SK-N-MC (cell line): ENCODE measurements at regions not wholly inside any gene's neighbourhood (a gene's known extent, or its start where the extent isn't known, plus 50 kb on each side); places are given as distances from the start of the nearest gene placed in this dataset.

Experiments used
- DNase-seq: peaks from one replicate; pipeline ENCODE4 v3.0.0-alpha.2; 2011; ENCODE audit warnings: low read depth, low spot score
- H3K27ac ChIP-seq: fragments of 200-600 bp; sonication (generic); 2 replicates; pipeline ENCODE4 v1.5.1; 2016; ENCODE audit warnings: mixed run types
- H3K36me3 ChIP-seq: fragments of 200-600 bp; sonication (generic); 2 replicates; pipeline ENCODE4 v1.6.1; 2017; ENCODE audit warnings: antibody characterized with exemption, low read length, mixed read lengths; ENCODE audit not compliant: insufficient read depth
- H3K4me3 ChIP-seq: fragments of 200-600 bp; sonication (generic); 2 replicates; pipeline ENCODE4 v1.5.1; 2016
- H3K9ac ChIP-seq: fragments of 200-600 bp; sonication (generic); 2 replicates; pipeline ENCODE4 v1.8.0; 2017; ENCODE audit warnings: mixed run types, mixed read lengths; ENCODE audit not compliant: insufficient read length
- H3K9me3 ChIP-seq: fragments of 200-600 bp; sonication (generic); 2 replicates; pipeline ENCODE4 v1.6.1; 2017; ENCODE audit warnings: low read depth, mild to moderate bottlenecking, antibody characterized with exemption, low read length, moderate library complexity, mixed read lengths
- EZH2 ChIP-seq: fragments of 200-600 bp; sonication (generic); IDR thresholded peaks from one replicate; pipeline ENCODE4 v1.6.1; 2017; ENCODE audit warnings: antibody characterized with exemption
- FOXP2 ChIP-seq: optimal IDR thresholded peaks from 2 replicates; pipeline ENCODE3; 2011; ENCODE audit warnings: mild to moderate bottlenecking, moderate library complexity; ENCODE audit not compliant: insufficient read depth; ENCODE audit errors: extremely low read length, control extremely low read depth
- POLR2AphosphoS5 ChIP-seq: IDR thresholded peaks from 2 replicates; pipeline ENCODE4 v1.6.1; 2012; ENCODE audit warnings: mild to moderate bottlenecking, low read depth, low read length, borderline replicate concordance

DNA sequence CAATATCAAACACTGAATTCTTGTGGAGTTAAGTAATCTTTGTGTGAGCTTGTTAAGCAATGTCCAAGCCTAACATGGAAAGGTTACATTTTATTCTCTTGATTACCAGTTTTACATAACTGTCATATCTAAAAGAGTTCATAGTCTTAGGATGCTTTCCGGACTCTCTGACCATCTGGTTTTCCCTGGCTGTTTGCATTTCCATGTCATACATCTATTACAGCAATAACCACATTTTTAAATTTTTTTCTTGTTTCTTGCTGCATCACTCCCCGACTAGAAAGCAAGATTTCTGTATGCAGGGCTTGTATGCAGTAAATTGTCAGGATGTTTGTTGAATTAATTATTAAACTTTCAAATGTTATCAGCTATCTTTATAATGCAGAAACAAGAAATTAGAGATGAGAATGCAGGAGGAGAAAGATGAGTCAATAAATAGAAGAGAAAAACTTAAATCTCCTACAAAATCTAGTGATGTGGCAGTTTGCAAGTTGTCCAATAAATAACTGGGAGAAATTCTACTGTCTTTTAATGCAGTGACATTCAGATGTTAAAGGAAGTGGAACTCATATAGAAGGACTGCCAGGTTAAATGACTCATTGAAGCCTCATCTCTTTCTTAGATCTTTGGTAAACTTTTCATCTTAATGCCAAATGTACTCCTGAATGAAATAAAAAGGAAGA, 179.6 kb upstream of the SGCD start:
- H3K27ac ChIP-seq = no peak overlapping the region
- no peak for DNase-seq
- TF ChIP-seq POLR2AphosphoS5 = no peak
- TF ChIP-seq EZH2 = no peak
- no peak for TF ChIP-seq FOXP2
- no peaks in the 10 kb centered on the region for H3K9me3 ChIP-seq
- no peaks in the 10 kb centered on the region for H3K36me3 ChIP-seq
- H3K4me3 ChIP-seq = no peak overlapping the region
- H3K9ac ChIP-seq = no peak overlapping the region

DNA sequence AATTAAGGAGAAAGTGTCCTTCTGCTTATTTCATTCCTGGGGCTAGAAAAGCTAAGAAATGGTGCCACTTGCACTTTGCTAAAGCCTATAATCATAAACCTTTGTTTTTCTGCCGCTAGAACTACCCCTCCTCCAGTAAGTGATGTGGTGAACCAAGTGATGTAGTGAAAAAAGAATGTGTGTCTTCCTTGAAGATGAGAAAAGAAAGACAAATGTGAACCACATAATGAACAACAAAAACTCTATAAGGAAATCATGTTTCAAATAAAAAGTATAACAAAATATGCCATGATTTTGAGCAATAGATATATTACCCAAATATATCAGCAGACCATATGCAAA, 179.0 kb upstream of the SGCD start:
- Histone ChIP-seq H3K4me3 (no peak overlapping the region), H3K9ac (no peak overlapping the region), H3K27ac (no peak overlapping the region), H3K9me3 (no peaks in the 10 kb centered on the region), H3K36me3 (no peaks in the 10 kb centered on the region)
- TF ChIP-seq FOXP2 = no peak
- TF ChIP-seq EZH2 = no peak
- no peak for TF ChIP-seq POLR2AphosphoS5
- no peak for DNase-seq

DNA sequence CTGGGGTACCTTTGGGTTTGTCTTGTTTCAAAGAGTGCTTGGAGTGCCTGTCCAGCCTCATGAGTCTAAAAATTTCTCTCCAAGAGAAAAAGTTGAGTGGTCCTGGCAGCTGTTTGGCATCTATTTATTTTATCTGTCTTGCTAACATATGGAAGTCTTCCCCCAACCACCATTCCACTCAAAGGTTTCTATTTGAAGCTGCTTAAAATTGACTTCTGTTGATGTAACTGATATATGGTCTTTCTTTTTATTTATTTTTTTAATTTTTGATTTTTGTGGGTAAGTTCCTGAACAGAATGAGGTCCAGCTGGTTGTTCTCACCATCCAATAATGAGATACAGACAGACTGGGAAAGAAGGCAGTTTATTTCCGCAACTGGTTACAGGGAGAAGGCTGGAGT, 178.7 kb upstream of the SGCD start:
- H3K4me3 ChIP-seq = no peak overlapping the region
- TF ChIP-seq FOXP2 (no peak), EZH2 (no peak), POLR2AphosphoS5 (no peak)
- no peak overlapping the region for H3K9ac ChIP-seq
- H3K9me3 ChIP-seq = no peaks in the 10 kb centered on the region
- H3K27ac ChIP-seq = no peak overlapping the region
- no peak for DNase-seq
- no peaks in the 10 kb centered on the region for H3K36me3 ChIP-seq

DNA sequence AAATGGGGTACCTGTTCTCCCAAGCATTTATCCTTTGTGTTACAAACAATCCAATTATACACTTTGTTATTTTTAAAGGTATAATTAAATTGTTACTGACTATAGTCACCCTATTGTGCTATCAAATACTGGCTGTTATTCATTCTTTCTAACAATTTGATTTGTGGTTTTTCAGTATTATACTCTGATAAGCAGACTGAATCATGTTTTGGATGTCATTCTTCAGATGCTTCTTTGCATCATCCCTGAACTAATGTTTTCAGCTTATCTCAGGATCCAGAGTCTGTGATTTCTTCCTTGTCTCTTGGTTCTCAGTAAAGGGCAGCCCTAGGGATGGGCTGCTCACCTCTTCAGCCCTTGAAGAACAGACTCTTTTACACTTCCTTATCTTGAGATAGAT, 177.8 kb upstream of the SGCD start:
- H3K36me3 ChIP-seq = no peaks in the 10 kb centered on the region
- no peak overlapping the region for H3K27ac ChIP-seq

DNA sequence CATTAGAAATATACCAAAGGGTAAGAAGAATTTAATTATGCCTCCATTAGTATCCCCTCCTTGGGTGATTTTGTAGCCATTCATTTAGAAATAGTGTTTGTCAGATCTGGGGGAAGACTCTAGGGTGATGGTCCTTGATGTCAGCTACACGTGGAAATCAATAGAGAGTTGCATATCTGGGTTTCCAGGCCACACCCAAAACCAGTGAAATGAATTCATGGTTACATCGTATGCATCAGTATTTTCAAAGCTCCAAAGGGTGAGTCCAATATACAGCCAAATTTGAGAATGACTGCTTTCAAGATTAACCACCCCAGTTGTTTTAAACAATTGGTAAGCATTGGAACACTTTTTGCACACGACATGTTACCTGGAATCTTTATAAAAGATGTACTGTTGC, 173.4 kb upstream of the SGCD start:
- Histone ChIP-seq H3K9ac (no peak overlapping the region), H3K9me3 (no peaks in the 10 kb centered on the region), H3K27ac (no peak overlapping the region), H3K4me3 (no peak overlapping the region), H3K36me3 (no peaks in the 10 kb centered on the region)
- DNase-seq = no peak
- TF ChIP-seq POLR2AphosphoS5 (no peak), EZH2 (no peak), FOXP2 (no peak)

More for the DNA sequence above, 177.8 kb upstream of the SGCD start:
- Histone ChIP-seq H3K9ac (no peak overlapping the region), H3K4me3 (no peak overlapping the region), H3K9me3 (no peaks in the 10 kb centered on the region)
- DNase-seq = no peak
- TF ChIP-seq FOXP2 (no peak), POLR2AphosphoS5 (no peak), EZH2 (no peak)

DNA sequence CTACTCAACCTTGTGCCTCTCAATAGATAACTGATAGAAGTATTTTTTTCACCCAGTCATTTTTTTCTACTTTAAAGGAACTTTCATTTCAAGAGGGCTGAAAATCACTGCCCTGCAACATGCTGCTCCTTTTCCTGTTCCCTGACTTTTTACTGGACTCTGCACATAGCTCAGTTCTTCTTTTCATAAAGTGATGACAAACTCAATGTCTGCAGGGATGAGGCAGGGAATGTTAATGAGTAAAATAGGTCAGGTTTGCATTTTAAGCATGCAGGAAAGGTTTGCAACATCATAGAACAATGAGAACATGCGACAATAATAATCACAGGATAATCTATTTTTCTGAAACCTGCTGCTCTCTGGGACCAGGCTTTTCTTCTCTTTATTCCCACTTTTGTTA, 172.2 kb upstream of the SGCD start:
- Histone ChIP-seq H3K36me3 (no peaks in the 10 kb centered on the region), H3K27ac (no peak overlapping the region), H3K9me3 (no peaks in the 10 kb centered on the region), H3K9ac (no peak overlapping the region), H3K4me3 (no peak overlapping the region)
- DNase-seq = no peak
- TF ChIP-seq POLR2AphosphoS5 (no peak), FOXP2 (no peak), EZH2 (no peak)

DNA sequence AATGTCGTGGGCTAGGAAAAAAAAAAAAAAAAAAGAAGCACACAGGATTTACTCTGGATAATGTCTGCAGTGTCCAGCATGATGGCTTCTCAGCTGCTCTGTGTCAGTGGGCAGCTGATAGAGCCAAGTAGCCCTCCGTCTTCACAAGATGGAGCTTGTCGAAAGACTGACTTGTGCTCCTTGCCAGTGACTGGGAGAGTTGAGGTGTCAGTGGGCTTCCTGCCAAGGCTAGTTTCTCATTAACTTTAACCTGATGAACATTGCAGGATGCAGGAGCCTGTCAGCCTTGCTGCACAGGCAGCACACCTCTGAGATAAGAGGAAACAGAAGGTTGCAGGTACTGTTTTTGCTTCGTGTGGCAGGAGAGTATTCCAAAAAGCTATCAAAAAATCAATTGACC, 171.4 kb upstream of the SGCD start:
- Histone ChIP-seq H3K9me3 (no peaks in the 10 kb centered on the region), H3K9ac (no peak overlapping the region), H3K36me3 (no peaks in the 10 kb centered on the region), H3K27ac (no peak overlapping the region), H3K4me3 (no peak overlapping the region)
- TF ChIP-seq EZH2 (no peak), FOXP2 (no peak), POLR2AphosphoS5 (no peak)
- no peak for DNase-seq

DNA sequence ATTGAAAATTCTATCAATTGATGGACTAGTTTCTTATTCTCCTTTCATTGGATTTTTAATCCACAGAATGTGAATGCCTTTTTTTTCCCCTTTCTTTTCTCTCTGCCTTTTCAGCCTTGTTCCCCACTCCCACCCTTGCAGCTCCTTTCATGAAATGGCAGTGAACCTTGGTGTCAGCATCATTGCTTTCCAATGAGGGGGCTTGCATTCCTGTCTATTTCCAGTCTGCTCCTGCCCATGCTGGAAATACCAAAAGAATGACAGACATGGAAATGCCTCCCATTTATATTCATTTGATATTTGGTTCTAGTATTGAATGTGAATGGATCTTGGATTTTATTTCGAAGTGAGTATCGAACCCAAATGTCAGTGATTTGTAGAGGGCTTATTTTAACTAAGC, 162.7 kb upstream of the SGCD start:
- Histone ChIP-seq H3K9me3 (no peaks in the 10 kb centered on the region), H3K9ac (no peak overlapping the region), H3K36me3 (no peaks in the 10 kb centered on the region), H3K27ac (no peak overlapping the region), H3K4me3 (no peak overlapping the region)
- no peak for DNase-seq
- TF ChIP-seq EZH2 (no peak), POLR2AphosphoS5 (no peak), FOXP2 (no peak)

DNA sequence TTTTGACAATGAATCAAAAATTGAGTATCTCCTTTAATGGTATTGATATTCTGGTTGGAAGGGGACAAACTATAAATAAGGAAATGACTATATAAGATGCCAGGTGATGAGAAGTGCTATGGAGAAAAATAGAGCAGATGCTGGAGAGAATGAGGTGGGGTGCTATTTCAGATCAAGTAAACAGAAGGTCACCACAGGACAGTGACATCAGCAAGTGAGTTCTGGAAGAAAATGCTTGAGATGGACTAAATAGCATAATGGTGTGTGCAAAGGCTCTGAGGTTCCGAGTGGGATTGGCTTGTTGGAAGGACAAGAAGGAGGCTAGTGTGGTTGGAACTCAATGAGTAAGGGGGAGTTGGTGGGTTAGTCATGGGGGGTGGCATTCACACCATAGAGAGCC, 157.5 kb upstream of the SGCD start:
- H3K9me3 ChIP-seq = no peaks in the 10 kb centered on the region
- no peak overlapping the region for H3K4me3 ChIP-seq
- no peak for DNase-seq
- no peak overlapping the region for H3K27ac ChIP-seq
- no peaks in the 10 kb centered on the region for H3K36me3 ChIP-seq
- no peak for TF ChIP-seq FOXP2
- no peak for TF ChIP-seq EZH2
- TF ChIP-seq POLR2AphosphoS5 = no peak
- H3K9ac ChIP-seq = no peak overlapping the region

DNA sequence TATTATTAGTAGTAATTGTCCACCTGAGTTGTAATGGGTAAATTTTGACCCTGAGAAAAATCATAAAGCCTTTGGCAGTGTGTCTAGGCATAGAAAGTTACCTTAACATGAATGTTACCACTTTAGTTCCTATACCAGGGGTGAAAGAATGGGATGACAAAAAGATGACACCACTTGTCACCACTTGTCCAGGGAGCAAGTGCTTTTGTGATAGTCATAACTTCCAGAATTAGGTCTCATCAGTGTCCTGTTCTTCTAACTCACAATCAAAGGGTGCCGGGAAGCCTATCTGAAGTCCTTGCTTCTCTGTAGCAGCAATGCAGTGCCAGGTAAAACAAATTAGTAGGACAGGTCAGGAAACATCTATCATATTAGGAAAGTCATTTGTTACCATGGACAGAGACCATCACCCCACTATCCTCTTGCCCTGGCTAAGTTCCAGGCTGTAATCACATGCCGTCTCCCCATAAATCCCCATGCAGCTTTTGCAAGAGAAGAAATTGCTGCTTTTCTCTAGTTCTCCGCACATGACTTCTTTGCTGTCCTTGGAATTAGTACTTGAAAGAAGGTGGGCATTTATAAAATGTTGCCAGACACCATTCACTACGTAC, 156.5 kb upstream of the SGCD start:
- H3K27ac ChIP-seq = no peak overlapping the region
- H3K4me3 ChIP-seq = no peak overlapping the region
- no peaks in the 10 kb centered on the region for H3K9me3 ChIP-seq
- no peaks in the 10 kb centered on the region for H3K36me3 ChIP-seq
- no peak overlapping the region for H3K9ac ChIP-seq
- no peak for TF ChIP-seq FOXP2
- TF ChIP-seq POLR2AphosphoS5 = no peak
- no peak for DNase-seq
